ENCODE measurements at regions not wholly inside any gene's neighbourhood (a gene's known extent, or its start where the extent isn't known, plus 50 kb on each side); places are given as distances from the start of the nearest gene placed in this dataset.

GRCh38 chr16:86083382-86084002 lies 184.5 kb downstream of the IRF8 start:
- H3K4me1 ChIP-seq (replicated peaks; ENCODE audit: insufficient read depth) = no peaks in the 10 kb centered on the region
- H3K27ac ChIP-seq = no peak overlapping the region
- peaks cover 93% of the 10 kb centered on the region for H3K27me3 ChIP-seq (ENCODE audit: insufficient read depth, low read depth)
- no peak overlapping the region for H2AFZ ChIP-seq
- no TSS peak for BruUV-seq (replicated peaks)
- TF ChIP-seq, protein P1, sequence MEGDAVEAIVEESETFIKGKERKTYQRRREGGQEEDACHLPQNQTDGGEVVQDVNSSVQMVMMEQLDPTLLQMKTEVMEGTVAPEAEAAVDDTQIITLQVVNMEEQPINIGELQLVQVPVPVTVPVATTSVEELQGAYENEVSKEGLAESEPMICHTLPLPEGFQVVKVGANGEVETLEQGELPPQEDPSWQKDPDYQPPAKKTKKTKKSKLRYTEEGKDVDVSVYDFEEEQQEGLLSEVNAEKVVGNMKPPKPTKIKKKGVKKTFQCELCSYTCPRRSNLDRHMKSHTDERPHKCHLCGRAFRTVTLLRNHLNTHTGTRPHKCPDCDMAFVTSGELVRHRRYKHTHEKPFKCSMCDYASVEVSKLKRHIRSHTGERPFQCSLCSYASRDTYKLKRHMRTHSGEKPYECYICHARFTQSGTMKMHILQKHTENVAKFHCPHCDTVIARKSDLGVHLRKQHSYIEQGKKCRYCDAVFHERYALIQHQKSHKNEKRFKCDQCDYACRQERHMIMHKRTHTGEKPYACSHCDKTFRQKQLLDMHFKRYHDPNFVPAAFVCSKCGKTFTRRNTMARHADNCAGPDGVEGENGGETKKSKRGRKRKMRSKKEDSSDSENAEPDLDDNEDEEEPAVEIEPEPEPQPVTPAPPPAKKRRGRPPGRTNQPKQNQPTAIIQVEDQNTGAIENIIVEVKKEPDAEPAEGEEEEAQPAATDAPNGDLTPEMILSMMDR (conservative IDR thresholded peaks at IDR 0.05) = no peak
- no peak for TF ChIP-seq EZH2 (IDR thresholded peaks at IDR 0.05; ENCODE audit: low read depth)
- H3K4me3 ChIP-seq = no peak overlapping the region
- no peaks in the 10 kb centered on the region for H3K36me3 ChIP-seq (ENCODE audit: low read depth)
- ChIA-PET CTCF (no interaction called here), POLR2A (ENCODE audit: unreplicated experiment) (no interaction called here)
- no peaks in the 10 kb centered on the region; the same call in 1 of the 2 replicates for H4K20me1 ChIP-seq (ENCODE audit: insufficient read depth)
- H3K9me2 ChIP-seq (ENCODE audit: insufficient read depth) = no peaks in the 10 kb centered on the region
- DNase-seq = no peak
- no peak overlapping the region for H3K4me2 ChIP-seq
- no peaks in the 10 kb centered on the region for H3K79me2 ChIP-seq (ENCODE audit: low read depth)
- intact Hi-C loops (cut with micrococcal nuclease; ENCODE audit: unreplicated experiment) = no loop called here
- H3F3A ChIP-seq (ENCODE audit: insufficient read depth, low read depth) = no peaks in the 10 kb centered on the region
- H3K9me3 ChIP-seq (ENCODE audit: insufficient read depth, low read depth) = no peaks in the 10 kb centered on the region

- Histone ChIP-seq H3K36me3 (ENCODE audit: low read depth) (no peaks in the 10 kb centered on the region), H3K27me3 (ENCODE audit: insufficient read depth, low read depth) (peaks cover 91% of the 10 kb centered on the region), H3K4me1 (replicated peaks; ENCODE audit: insufficient read depth) (no peaks in the 10 kb centered on the region), H3K9me2 (ENCODE audit: insufficient read depth) (no peaks in the 10 kb centered on the region), H3K9me3 (ENCODE audit: insufficient read depth, low read depth) (no peaks in the 10 kb centered on the region), H3K4me3 (no peak overlapping the region), H2AFZ (no peak overlapping the region), H3K27ac (no peak overlapping the region), H3F3A (ENCODE audit: insufficient read depth, low read depth) (no peaks in the 10 kb centered on the region), H3K79me2 (ENCODE audit: low read depth) (no peaks in the 10 kb centered on the region), H4K20me1 (ENCODE audit: insufficient read depth) (no peaks in the 10 kb centered on the region; the same call in 1 of the 2 replicates), H3K4me2 (no peak overlapping the region)
- no peak for TF ChIP-seq EZH2 (IDR thresholded peaks at IDR 0.05; ENCODE audit: low read depth)
- TF ChIP-seq, protein P1 (conservative IDR thresholded peaks at IDR 0.05) = no peak
- DNase-seq = no peak
- intact Hi-C loops (cut with micrococcal nuclease; ENCODE audit: unreplicated experiment) = no loop called here
- ChIA-PET CTCF (no interaction called here), POLR2A (ENCODE audit: unreplicated experiment) (no interaction called here)
- BruUV-seq (replicated peaks) = no TSS peak
These were observed 186.2 kb downstream of the IRF8 start for GRCh38 chr16:86085161-86085611.

DNA sequence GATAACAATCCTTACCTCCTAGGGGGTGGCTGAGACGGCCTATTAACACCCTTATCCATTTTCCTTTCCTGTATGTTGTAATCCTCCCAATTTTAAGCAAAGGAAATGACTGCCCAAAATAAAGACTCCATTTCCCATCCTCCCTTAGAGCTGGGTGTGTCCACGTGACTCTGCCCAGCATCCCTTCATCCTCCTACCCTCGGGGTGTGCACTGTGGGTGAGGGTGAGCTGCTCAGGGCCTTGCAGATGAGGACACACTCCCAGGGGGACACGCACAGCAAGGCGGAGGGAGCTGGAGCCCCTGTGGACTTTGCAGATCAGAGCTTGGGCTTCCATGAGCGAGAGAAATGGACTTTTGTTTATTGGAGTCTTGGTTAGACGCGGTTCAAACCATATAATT lies 186.8 kb downstream of the IRF8 start:
- Histone ChIP-seq H4K20me1 (ENCODE audit: insufficient read depth) (no peaks in the 10 kb centered on the region; the same call in 1 of the 2 replicates), H3K4me2 (no peak overlapping the region), H3K9me3 (ENCODE audit: insufficient read depth, low read depth) (no peaks in the 10 kb centered on the region), H3K4me3 (no peak overlapping the region), H3K79me2 (ENCODE audit: low read depth) (no peaks in the 10 kb centered on the region), H3K27me3 (ENCODE audit: insufficient read depth, low read depth) (peaks cover 91% of the 10 kb centered on the region), H3K4me1 (replicated peaks; ENCODE audit: insufficient read depth) (no peaks in the 10 kb centered on the region), H3K9me2 (ENCODE audit: insufficient read depth) (no peaks in the 10 kb centered on the region), H3K36me3 (ENCODE audit: low read depth) (no peaks in the 10 kb centered on the region), H3F3A (ENCODE audit: insufficient read depth, low read depth) (no peaks in the 10 kb centered on the region), H2AFZ (no peak overlapping the region), H3K27ac (no peak overlapping the region)
- no peak for DNase-seq
- intact Hi-C loops (cut with micrococcal nuclease; ENCODE audit: unreplicated experiment) = no loop called here
- ChIA-PET CTCF (interaction anchor here (0.5 kb wide), 1 partner anchor 1310 kb away, joined by 7 read pairs; no protein-coding TSS in a partner anchor), POLR2A (ENCODE audit: unreplicated experiment) (no interaction called here)
- TF ChIP-seq, protein P1 (conservative IDR thresholded peaks at IDR 0.05) = no peak
- no peak for TF ChIP-seq EZH2 (IDR thresholded peaks at IDR 0.05; ENCODE audit: low read depth)
- no TSS peak for BruUV-seq (replicated peaks)

Data from PC-9 (cell line).